CD4-positive, alpha-beta T cell (primary cell): ENCODE measurements at regions not wholly inside any gene's neighbourhood (a gene's known extent, or its start where the extent isn't known, plus 50 kb on each side); places are given as distances from the start of the nearest gene placed in this dataset.

Experiments used
- ATAC-seq: fragments of 200-7000 bp; cut with Tn5 transposase; one replicate; pipeline ENCODE4 v1.10.0; 2022; ENCODE audit warnings: mild to moderate bottlenecking; ENCODE audit not compliant: poor library complexity
- CTCF ChIA-PET: fragments of 350-600 bp; sonication (Branson Sonifier 250); formaldehyde crosslinking; loops from one replicate; lab custom pipeline; 2021; ENCODE audit warnings: antibody characterized with exemption, inconsistent platforms; lab: Charles Lee
- POLR2A ChIA-PET: fragments of 350-600 bp; sonication (Branson Sonifier 250); formaldehyde crosslinking; loops from one replicate; lab custom pipeline; 2021; ENCODE audit warnings: antibody characterized with exemption, inconsistent platforms; lab: Charles Lee
- DNase-seq, 14 experiments: peaks; one replicate each; pipeline ENCODE4 v3.0.0-alpha.2; 2013 to 2020; ENCODE audit warnings: mixed read lengths in 2 of 14
- H3K27ac ChIP-seq, 2 donors: one replicate each; pipeline versions ENCODE4 v1.5.1 to v1.7.0; 2013; ENCODE audit warnings: low read length in 2 of 2, low read depth in 1 of 2, mild to moderate bottlenecking in 1 of 2
- H3K27me3 ChIP-seq, 2 experiments: 1 replicate in 1 of 2; 2 replicates in 1 of 2; pipeline versions ENCODE4 v1.6.1 to v1.7.0; 2013; ENCODE audit warnings: low read length in 2 of 2, control low read depth in 1 of 2, mild to moderate bottlenecking in 1 of 2, moderate library complexity in 1 of 2; ENCODE audit not compliant: insufficient read depth in 2 of 2, control insufficient read depth in 1 of 2
- H3K36me3 ChIP-seq: one replicate; pipeline ENCODE4 v1.6.1; 2013; ENCODE audit warnings: low read length, control low read depth; ENCODE audit not compliant: insufficient read depth
- H3K4me1 ChIP-seq: one replicate; pipeline ENCODE4 v1.6.1; 2013; ENCODE audit warnings: low read length, control low read depth; ENCODE audit not compliant: insufficient read depth
- H3K4me3 ChIP-seq: one replicate; pipeline ENCODE4 v1.5.1; 2013; ENCODE audit warnings: mild to moderate bottlenecking, low read length, moderate library complexity
- H3K9me3 ChIP-seq, 2 experiments: 1 replicate in 1 of 2; 2 replicates in 1 of 2; pipeline versions ENCODE4 v1.6.1 to v1.7.0; 2013; ENCODE audit warnings: low read length in 2 of 2, mild to moderate bottlenecking in 2 of 2, control low read depth in 1 of 2, moderate library complexity in 1 of 2; ENCODE audit not compliant: control insufficient read depth in 1 of 2, insufficient read depth in 1 of 2
- H3K27ac Mint-ChIP-seq: one replicate; pipeline ENCODE4 v1.8.0; 2020; ENCODE audit warnings: mixed read lengths
- H3K27me3 Mint-ChIP-seq: one replicate; pipeline ENCODE4 v1.8.0; 2021; ENCODE audit warnings: mixed read lengths
- H3K36me3 Mint-ChIP-seq: one replicate; pipeline ENCODE4 v1.8.0; 2021; ENCODE audit warnings: low read depth, mixed read lengths
- H3K4me1 Mint-ChIP-seq: one replicate; pipeline ENCODE4 v1.8.0; 2021; ENCODE audit warnings: low read depth, mixed read lengths
- H3K4me3 Mint-ChIP-seq: one replicate; pipeline ENCODE4 v1.8.0; 2020; ENCODE audit warnings: mild to moderate bottlenecking, mixed read lengths
- H3K9me3 Mint-ChIP-seq: one replicate; pipeline ENCODE4 v1.8.0; 2020; ENCODE audit warnings: mixed read lengths
- intact Hi-C, 2 experiments: fragments of 100-400 bp; cut with DNase I in 1 of 2; cut with micrococcal nuclease in 1 of 2; formaldehyde crosslinking; loops; one replicate each; pipeline versions ENCODE4 v1.15.1 to v1.9.0; 2023 to 2025; cut with DNase I, micrococcal nuclease
- TF ChIP-seq, protein P1 (sequence below): fragments of 200-600 bp; IDR thresholded peaks from one replicate; pipeline ENCODE4 v1.8.0; 2022; ENCODE audit warnings: antibody characterized with exemption, mild to moderate bottlenecking

DNA sequence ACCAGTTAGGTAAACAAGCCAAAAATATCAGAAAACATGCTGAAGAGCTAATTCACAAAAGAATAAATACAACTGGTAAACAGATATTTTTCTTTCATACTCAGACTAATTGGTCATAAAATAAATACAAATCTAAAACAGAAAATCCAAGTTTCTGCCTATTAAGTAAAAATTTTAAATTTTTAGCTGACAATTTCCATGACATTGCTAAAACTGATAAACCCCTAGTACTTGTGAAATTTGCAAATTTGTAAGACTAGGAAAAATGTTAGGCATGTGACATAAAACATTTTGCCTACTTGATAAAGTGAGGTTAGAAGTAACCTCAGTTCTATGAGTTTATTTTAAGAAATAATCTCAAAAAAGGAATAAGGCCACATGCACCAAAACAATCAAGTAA is 356.1 kb downstream of the LRATD1 start:
- CTCF ChIA-PET: no interaction called here
- DNase-seq (no peak), ATAC-seq (no peak)
- no peaks in the 10 kb centered on the region for H3K9me3 Mint-ChIP-seq
- no peak overlapping the region for H3K27ac ChIP-seq
- no peaks in the 10 kb centered on the region for H3K4me1 ChIP-seq
- no peaks in the 10 kb centered on the region for H3K4me1 Mint-ChIP-seq
- no peaks in the 10 kb centered on the region for H3K36me3 ChIP-seq
- intact Hi-C loops: no loop called here
- peaks cover 3% of the 10 kb centered on the region for H3K27me3 Mint-ChIP-seq
- H3K27ac Mint-ChIP-seq: no peak overlapping the region
- no peaks in the 10 kb centered on the region for H3K27me3 ChIP-seq
- H3K4me3 ChIP-seq: no peak overlapping the region
- TF ChIP-seq, protein P1, sequence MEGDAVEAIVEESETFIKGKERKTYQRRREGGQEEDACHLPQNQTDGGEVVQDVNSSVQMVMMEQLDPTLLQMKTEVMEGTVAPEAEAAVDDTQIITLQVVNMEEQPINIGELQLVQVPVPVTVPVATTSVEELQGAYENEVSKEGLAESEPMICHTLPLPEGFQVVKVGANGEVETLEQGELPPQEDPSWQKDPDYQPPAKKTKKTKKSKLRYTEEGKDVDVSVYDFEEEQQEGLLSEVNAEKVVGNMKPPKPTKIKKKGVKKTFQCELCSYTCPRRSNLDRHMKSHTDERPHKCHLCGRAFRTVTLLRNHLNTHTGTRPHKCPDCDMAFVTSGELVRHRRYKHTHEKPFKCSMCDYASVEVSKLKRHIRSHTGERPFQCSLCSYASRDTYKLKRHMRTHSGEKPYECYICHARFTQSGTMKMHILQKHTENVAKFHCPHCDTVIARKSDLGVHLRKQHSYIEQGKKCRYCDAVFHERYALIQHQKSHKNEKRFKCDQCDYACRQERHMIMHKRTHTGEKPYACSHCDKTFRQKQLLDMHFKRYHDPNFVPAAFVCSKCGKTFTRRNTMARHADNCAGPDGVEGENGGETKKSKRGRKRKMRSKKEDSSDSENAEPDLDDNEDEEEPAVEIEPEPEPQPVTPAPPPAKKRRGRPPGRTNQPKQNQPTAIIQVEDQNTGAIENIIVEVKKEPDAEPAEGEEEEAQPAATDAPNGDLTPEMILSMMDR: no peak
- H3K9me3 ChIP-seq: no peaks in the 10 kb centered on the region
- no peak overlapping the region for H3K4me3 Mint-ChIP-seq
- POLR2A ChIA-PET: no interaction called here
- no peaks in the 10 kb centered on the region for H3K36me3 Mint-ChIP-seq

DNA sequence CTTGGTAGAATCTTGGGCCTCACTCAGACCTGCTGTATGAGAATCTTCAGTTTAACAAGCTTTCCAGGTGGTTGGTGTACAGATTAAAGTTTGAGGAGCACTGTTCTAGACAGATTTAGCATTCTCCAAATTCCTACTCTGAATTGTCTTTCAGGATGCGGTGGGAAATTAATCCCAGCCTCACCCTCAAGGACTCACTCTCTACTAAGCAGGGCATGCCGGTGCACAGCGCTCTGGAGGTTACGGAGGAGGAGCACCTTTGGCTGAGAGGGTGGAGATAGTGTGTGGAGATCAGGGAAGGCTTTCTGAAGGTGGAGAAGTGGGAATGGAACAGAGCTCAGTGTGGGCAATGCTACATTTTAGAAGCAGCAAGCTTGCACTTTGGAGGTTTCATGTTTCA is 359.2 kb downstream of the LRATD1 start:
- CTCF ChIA-PET: no interaction called here
- no peaks in the 10 kb centered on the region for H3K9me3 ChIP-seq
- H3K27me3 ChIP-seq: no peaks in the 10 kb centered on the region
- H3K36me3 Mint-ChIP-seq: no peaks in the 10 kb centered on the region
- H3K36me3 ChIP-seq: no peaks in the 10 kb centered on the region
- ATAC-seq (no peak), DNase-seq (no peak)
- POLR2A ChIA-PET: no interaction called here
- TF ChIP-seq, protein P1: no peak
- no peak overlapping the region for H3K4me3 ChIP-seq
- H3K27ac Mint-ChIP-seq: no peak overlapping the region
- H3K4me3 Mint-ChIP-seq: no peak overlapping the region
- H3K9me3 Mint-ChIP-seq: no peaks in the 10 kb centered on the region
- H3K27ac ChIP-seq: no peak overlapping the region
- peaks cover 4% of the 10 kb centered on the region for H3K27me3 Mint-ChIP-seq
- intact Hi-C loops: no loop called here
- no peaks in the 10 kb centered on the region for H3K4me1 Mint-ChIP-seq
- H3K4me1 ChIP-seq: no peaks in the 10 kb centered on the region

DNA sequence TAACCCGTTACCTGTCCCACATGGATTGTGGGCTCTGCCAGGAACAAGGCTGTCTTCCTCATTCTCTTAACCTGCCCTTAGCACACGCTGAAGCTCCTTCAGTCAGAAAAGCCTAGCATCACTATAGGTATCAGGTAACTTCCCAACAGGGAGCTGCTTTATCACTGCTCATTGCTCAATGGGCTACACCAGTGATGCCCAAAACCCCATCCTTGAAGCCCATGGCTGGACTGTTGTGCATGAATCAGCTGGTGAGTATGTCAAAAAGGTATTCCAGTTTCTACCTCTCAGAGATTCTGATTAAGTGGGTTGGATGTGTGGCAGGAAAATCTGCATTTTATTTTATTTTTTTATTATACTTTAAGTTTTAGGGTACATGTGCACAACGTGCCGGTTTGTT is 362.2 kb downstream of the LRATD1 start:
- CTCF ChIA-PET: no interaction called here
- Histone ChIP-seq H3K27ac (no peak overlapping the region), H3K4me3 (no peak overlapping the region), H3K36me3 (no peaks in the 10 kb centered on the region), H3K9me3 (no peaks in the 10 kb centered on the region), H3K27me3 (no peaks in the 10 kb centered on the region), H3K4me1 (no peaks in the 10 kb centered on the region)
- Mint-ChIP-seq H3K4me1 (no peaks in the 10 kb centered on the region), H3K9me3 (no peaks in the 10 kb centered on the region), H3K4me3 (no peak overlapping the region), H3K27me3 (peaks cover 11% of the 10 kb centered on the region), H3K27ac (no peak overlapping the region), H3K36me3 (no peaks in the 10 kb centered on the region)
- intact Hi-C loops: no loop called here
- POLR2A ChIA-PET: no interaction called here
- no peak for ATAC-seq
- DNase-seq: no peak
- TF ChIP-seq, protein P1: no peak
